OCI-LY7 (cell line): ENCODE measurements at regions not wholly inside any gene's neighbourhood (a gene's known extent, or its start where the extent isn't known, plus 50 kb on each side); places are given as distances from the start of the nearest gene placed in this dataset.

Experiments used
- EZH2phosphoT487 ChIP-seq: fragments of 200-600 bp; sonication (generic); IDR thresholded peaks from 2 replicates; pipeline ENCODE4 v1.6.1; 2018; ENCODE audit warnings: low read depth, borderline replicate concordance, mild to moderate bottlenecking, mixed run types, antibody characterized with exemption, low read length, moderate library complexity, mixed read lengths
- TF ChIP-seq, protein P1 (sequence below): fragments of 200-600 bp; sonication (generic); conservative IDR thresholded peaks from 2 replicates; pipeline ENCODE4 v1.5.1; 2014; ENCODE audit warnings: mild to moderate bottlenecking, antibody characterized with exemption, low read length, moderate library complexity, mixed read lengths

DNA sequence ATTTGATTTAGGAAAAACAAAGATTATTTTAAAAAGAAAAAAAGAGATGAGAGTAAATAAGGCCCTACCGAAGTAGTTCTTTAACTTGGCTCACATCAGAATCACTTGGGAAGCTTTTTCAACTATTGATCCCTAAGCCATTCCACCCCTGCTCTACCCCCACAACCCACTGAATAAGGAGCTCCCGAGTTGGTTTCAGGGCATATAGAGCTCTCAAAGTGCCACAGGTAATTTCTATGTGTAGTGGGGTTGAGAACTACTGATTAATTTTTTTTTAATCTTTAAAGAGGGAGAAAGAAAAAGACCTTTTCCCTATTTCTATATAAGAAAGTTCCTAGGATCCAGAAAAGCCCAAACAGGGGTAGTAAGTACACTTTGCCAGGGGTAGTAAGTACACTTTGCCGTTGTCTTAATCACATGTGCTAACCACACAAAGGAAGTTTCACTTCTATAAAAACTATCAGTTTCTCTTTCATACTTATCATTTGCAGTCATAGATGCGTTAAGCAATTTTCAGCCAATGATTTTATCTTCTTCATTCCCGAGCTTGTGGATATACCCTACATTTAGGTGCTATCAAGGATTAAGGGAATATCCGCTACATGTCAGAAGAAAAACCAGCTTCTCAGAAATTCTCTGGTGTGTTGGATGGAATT is 108.4 kb upstream of the ZC3H12C start:
- TF ChIP-seq, protein P1, sequence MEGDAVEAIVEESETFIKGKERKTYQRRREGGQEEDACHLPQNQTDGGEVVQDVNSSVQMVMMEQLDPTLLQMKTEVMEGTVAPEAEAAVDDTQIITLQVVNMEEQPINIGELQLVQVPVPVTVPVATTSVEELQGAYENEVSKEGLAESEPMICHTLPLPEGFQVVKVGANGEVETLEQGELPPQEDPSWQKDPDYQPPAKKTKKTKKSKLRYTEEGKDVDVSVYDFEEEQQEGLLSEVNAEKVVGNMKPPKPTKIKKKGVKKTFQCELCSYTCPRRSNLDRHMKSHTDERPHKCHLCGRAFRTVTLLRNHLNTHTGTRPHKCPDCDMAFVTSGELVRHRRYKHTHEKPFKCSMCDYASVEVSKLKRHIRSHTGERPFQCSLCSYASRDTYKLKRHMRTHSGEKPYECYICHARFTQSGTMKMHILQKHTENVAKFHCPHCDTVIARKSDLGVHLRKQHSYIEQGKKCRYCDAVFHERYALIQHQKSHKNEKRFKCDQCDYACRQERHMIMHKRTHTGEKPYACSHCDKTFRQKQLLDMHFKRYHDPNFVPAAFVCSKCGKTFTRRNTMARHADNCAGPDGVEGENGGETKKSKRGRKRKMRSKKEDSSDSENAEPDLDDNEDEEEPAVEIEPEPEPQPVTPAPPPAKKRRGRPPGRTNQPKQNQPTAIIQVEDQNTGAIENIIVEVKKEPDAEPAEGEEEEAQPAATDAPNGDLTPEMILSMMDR = no peak
- no peak for TF ChIP-seq EZH2phosphoT487
